Keratinocyte (primary cell): ENCODE measurements at regions not wholly inside any gene's neighbourhood (a gene's known extent, or its start where the extent isn't known, plus 50 kb on each side); places are given as distances from the start of the nearest gene placed in this dataset.

Source experiments
- DNase-seq: peaks from one replicate; pipeline ENCODE4 v3.0.0-alpha.2; 2011; ENCODE audit warnings: low read depth, missing footprints, low spot score
- FAIRE-seq: peaks from 2 replicates; lab custom pipeline; 2011; peaks lifted over from hg19 to GRCh38; lab: Jason Lieb, UNC
- H2AFZ ChIP-seq: 2 replicates; pipeline ENCODE4 v1.6.0; 2012; ENCODE audit warnings: low read length, control low read depth, inconsistent platforms; ENCODE audit not compliant: control insufficient read depth
- H3K27ac ChIP-seq: 2 replicates; pipeline ENCODE4 v1.5.1; 2011; ENCODE audit warnings: low read length; ENCODE audit not compliant: control insufficient read depth, insufficient read depth
- H3K27me3 ChIP-seq: 3 replicates; pipeline ENCODE4 v1.6.0; 2011; ENCODE audit warnings: low read length; ENCODE audit not compliant: control insufficient read depth, insufficient read depth; ENCODE audit errors: extremely low read depth
- H3K36me3 ChIP-seq, 2 experiments: 2 replicates in 1 of 2; 3 replicates in 1 of 2; pipeline ENCODE4 v1.5.1; 2011; ENCODE audit warnings: low read length in 2 of 2, mild to moderate bottlenecking in 1 of 2; ENCODE audit not compliant: control insufficient read depth in 2 of 2, insufficient read depth in 2 of 2; ENCODE audit errors: extremely low read depth in 1 of 2
- H3K4me1 ChIP-seq: 3 replicates; pipeline ENCODE4 v1.5.1; 2011; ENCODE audit warnings: low read length; ENCODE audit not compliant: control insufficient read depth, insufficient read depth; ENCODE audit errors: extremely low read depth
- H3K4me2 ChIP-seq: 3 replicates; pipeline ENCODE4 v1.6.0; 2011; ENCODE audit warnings: low read depth, low read length; ENCODE audit not compliant: control insufficient read depth, insufficient read depth; ENCODE audit errors: extremely low read depth
- H3K4me3 ChIP-seq, 3 experiments: fragments of 200-600 bp in 1 of 3; sonication (generic) in 1 of 3; 2 replicates in 2 of 3; 3 replicates in 1 of 3; pipeline ENCODE4 v1.5.1; 2011 to 2016; ENCODE audit warnings: low read length in 3 of 3, mild to moderate bottlenecking in 3 of 3, control low read depth in 2 of 3, inconsistent platforms in 1 of 3, low read depth in 1 of 3, mixed read lengths in 1 of 3, mixed run types in 1 of 3, moderate library complexity in 1 of 3; ENCODE audit not compliant: control insufficient read depth in 2 of 3, insufficient read depth in 2 of 3; ENCODE audit errors: extremely low read depth in 1 of 3
- H3K79me2 ChIP-seq: 2 replicates; pipeline ENCODE4 v1.6.0; 2012; ENCODE audit warnings: low read length; ENCODE audit not compliant: control insufficient read depth, insufficient read depth
- H3K9ac ChIP-seq: 3 replicates; pipeline ENCODE4 v1.6.0; 2011; ENCODE audit warnings: low read length; ENCODE audit not compliant: control insufficient read depth, insufficient read depth; ENCODE audit errors: extremely low read depth
- H3K9me1 ChIP-seq: 3 replicates; pipeline ENCODE4 v1.6.0; 2011; ENCODE audit warnings: low read length; ENCODE audit not compliant: control insufficient read depth, insufficient read depth; ENCODE audit errors: extremely low read depth
- H3K9me3 ChIP-seq: 2 replicates; pipeline ENCODE4 v1.5.1; 2012; ENCODE audit warnings: low read depth, low read length; ENCODE audit not compliant: control insufficient read depth
- H4K20me1 ChIP-seq: 3 replicates; pipeline ENCODE4 v1.6.0; 2011; ENCODE audit warnings: low read length; ENCODE audit not compliant: control insufficient read depth, insufficient read depth; ENCODE audit errors: extremely low read depth
- EZH2 ChIP-seq: IDR thresholded peaks from one replicate; pipeline ENCODE4 v1.6.1; 2012; ENCODE audit warnings: inconsistent platforms, mild to moderate bottlenecking, low read length, moderate library complexity
- dilution Hi-C: fragments of 300-500 bp; cut with MboI; formaldehyde crosslinking; loops from one replicate; pipeline ENCODE4 v1.7.0; 2020; ENCODE audit warnings: low sequenced_read_pairs; ENCODE audit not compliant: extremely low pct_ligation_motif_present
- TF ChIP-seq, protein P1 (sequence below), 3 experiments: IDR thresholded peaks in 1 of 3; conservative IDR thresholded peaks in 1 of 3; optimal IDR thresholded peaks in 1 of 3; 2 replicates in 2 of 3; 3 replicates in 1 of 3; pipeline versions ENCODE3 to v1.5.1; 2011; ENCODE audit warnings: low read length in 3 of 3, mild to moderate bottlenecking in 3 of 3, moderate library complexity in 2 of 3, control low read depth in 1 of 3, inconsistent platforms in 1 of 3; ENCODE audit not compliant: insufficient read depth in 2 of 3; ENCODE audit errors: extremely low read depth in 1 of 3

DNA sequence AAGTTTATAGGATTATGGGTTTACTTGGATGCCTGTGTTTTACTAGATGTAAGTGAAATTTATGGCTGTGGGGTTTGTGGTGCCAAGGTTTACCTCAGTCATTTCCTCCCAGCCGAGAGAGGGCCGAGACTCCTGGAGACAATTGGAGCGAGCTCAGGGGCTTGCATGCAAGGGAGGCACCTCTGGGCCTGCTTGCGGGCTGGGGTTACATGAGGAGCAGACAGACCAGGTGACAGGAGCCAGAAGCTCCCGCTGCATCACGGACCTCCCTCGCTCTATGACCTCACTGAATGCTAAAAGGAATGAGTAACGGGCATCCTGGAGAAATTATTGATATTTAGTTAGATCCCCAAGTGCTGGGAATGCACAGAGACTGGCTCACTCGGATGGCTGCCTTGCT, 275.2 kb upstream of the KIRREL3 start:
- peak overlapping the region; percentile 6 for H3K4me2 ChIP-seq
- H3K27ac ChIP-seq: no peak overlapping the region
- H3K4me1 ChIP-seq: peaks cover 33% of the 10 kb centered on the region
- no peaks in the 10 kb centered on the region for H3K79me2 ChIP-seq
- dilution Hi-C loops: no loop called here
- no peak overlapping the region for H3K9ac ChIP-seq
- DNase-seq (no peak), FAIRE-seq (no peak)
- no peak overlapping the region for H3K4me3 ChIP-seq
- H4K20me1 ChIP-seq: no peaks in the 10 kb centered on the region
- H2AFZ ChIP-seq: peak overlapping the region; percentile 1
- no peak for TF ChIP-seq EZH2
- TF ChIP-seq, protein P1, sequence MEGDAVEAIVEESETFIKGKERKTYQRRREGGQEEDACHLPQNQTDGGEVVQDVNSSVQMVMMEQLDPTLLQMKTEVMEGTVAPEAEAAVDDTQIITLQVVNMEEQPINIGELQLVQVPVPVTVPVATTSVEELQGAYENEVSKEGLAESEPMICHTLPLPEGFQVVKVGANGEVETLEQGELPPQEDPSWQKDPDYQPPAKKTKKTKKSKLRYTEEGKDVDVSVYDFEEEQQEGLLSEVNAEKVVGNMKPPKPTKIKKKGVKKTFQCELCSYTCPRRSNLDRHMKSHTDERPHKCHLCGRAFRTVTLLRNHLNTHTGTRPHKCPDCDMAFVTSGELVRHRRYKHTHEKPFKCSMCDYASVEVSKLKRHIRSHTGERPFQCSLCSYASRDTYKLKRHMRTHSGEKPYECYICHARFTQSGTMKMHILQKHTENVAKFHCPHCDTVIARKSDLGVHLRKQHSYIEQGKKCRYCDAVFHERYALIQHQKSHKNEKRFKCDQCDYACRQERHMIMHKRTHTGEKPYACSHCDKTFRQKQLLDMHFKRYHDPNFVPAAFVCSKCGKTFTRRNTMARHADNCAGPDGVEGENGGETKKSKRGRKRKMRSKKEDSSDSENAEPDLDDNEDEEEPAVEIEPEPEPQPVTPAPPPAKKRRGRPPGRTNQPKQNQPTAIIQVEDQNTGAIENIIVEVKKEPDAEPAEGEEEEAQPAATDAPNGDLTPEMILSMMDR (optimal IDR thresholded peaks at IDR 0.05 in 1 of 3, IDR thresholded peaks at IDR 0.05 in 1 of 3, conservative IDR thresholded peaks at IDR 0.05 in 1 of 3; ENCODE audit: extremely low read depth in 1 of 3, insufficient read depth in 2 of 3, low read length in 3 of 3): no peak
- no peaks in the 10 kb centered on the region for H3K36me3 ChIP-seq
- no peaks in the 10 kb centered on the region for H3K27me3 ChIP-seq
- no peaks in the 10 kb centered on the region for H3K9me1 ChIP-seq
- no peaks in the 10 kb centered on the region for H3K9me3 ChIP-seq

DNA sequence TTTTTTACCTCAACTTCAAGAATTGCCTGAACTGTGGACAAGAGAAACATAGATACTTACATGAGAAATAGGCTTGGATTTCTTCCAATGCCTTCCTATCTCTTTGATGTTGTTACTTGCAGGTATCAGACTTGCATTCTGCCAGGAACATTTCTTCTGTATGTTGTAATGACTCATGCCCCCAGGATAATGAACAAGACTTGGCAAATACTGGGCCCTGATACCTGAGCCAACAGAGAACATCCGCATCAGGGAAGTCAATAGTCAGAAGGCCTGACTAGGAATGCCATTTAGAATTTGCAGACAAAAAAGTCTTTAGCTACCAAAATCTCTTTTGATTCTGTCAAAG, 273.7 kb upstream of the KIRREL3 start:
- FAIRE-seq (peak; percentile 95), DNase-seq (peak; percentile 95)
- Histone ChIP-seq H3K9me1 (no peaks in the 10 kb centered on the region), H4K20me1 (no peaks in the 10 kb centered on the region), H2AFZ (no peak overlapping the region), H3K4me3 (no peak overlapping the region), H3K9ac (no peak overlapping the region), H3K36me3 (no peaks in the 10 kb centered on the region), H3K27ac (peak overlapping the region; percentile 48), H3K27me3 (no peaks in the 10 kb centered on the region), H3K4me2 (peak overlapping the region; percentile 57), H3K4me1 (peaks cover 30% of the 10 kb centered on the region), H3K9me3 (no peaks in the 10 kb centered on the region), H3K79me2 (no peaks in the 10 kb centered on the region)
- dilution Hi-C loops: no loop called here
- TF ChIP-seq, protein P1 (optimal IDR thresholded peaks at IDR 0.05 in 1 of 3, IDR thresholded peaks at IDR 0.05 in 1 of 3, conservative IDR thresholded peaks at IDR 0.05 in 1 of 3; ENCODE audit: extremely low read depth in 1 of 3, insufficient read depth in 2 of 3, low read length in 3 of 3): no peak
- no peak for TF ChIP-seq EZH2
